DND-41 (cell line): ENCODE measurements at regions not wholly inside any gene's neighbourhood (a gene's known extent, or its start where the extent isn't known, plus 50 kb on each side); places are given as distances from the start of the nearest gene placed in this dataset.

Source experiments
- EZH2 ChIP-seq: IDR thresholded peaks from 3 replicates; pipeline ENCODE4 v1.6.1; 2012; ENCODE audit warnings: borderline replicate concordance, low read depth, mild to moderate bottlenecking, moderate library complexity, low read length, inconsistent platforms; ENCODE audit not compliant: severe bottlenecking
- TF ChIP-seq, protein P1 (sequence below): IDR thresholded peaks from 2 replicates; pipeline ENCODE4 v1.5.1; 2012; ENCODE audit warnings: borderline replicate concordance, low read length, moderate library complexity, mild to moderate bottlenecking; ENCODE audit not compliant: poor library complexity, severe bottlenecking; ENCODE audit errors: extremely low read depth

DNA sequence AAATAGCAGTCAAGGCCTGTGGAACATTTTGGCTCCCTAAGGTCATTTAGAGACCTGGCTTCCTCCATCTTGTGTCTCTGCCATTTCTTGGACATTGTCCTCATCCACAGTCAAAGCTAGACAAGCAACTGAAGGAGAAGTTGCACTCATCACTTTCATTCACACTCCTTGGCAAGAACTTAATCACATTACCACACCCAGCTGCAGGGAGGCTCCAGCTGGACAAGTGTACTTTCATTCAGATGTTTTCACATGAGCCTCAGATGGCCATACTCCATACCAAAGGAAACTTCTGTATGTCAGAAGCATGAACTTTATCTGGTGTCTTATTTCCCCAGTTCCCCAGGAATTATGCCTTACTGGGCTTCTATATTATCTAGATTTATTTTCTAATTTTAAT lies 537.4 kb downstream of the TMEM135 start:
- TF ChIP-seq, protein P1, sequence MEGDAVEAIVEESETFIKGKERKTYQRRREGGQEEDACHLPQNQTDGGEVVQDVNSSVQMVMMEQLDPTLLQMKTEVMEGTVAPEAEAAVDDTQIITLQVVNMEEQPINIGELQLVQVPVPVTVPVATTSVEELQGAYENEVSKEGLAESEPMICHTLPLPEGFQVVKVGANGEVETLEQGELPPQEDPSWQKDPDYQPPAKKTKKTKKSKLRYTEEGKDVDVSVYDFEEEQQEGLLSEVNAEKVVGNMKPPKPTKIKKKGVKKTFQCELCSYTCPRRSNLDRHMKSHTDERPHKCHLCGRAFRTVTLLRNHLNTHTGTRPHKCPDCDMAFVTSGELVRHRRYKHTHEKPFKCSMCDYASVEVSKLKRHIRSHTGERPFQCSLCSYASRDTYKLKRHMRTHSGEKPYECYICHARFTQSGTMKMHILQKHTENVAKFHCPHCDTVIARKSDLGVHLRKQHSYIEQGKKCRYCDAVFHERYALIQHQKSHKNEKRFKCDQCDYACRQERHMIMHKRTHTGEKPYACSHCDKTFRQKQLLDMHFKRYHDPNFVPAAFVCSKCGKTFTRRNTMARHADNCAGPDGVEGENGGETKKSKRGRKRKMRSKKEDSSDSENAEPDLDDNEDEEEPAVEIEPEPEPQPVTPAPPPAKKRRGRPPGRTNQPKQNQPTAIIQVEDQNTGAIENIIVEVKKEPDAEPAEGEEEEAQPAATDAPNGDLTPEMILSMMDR, result no peak
- TF ChIP-seq EZH2, result no peak
